Liver (tissue), 3 donors: ENCODE measurements at regions not wholly inside any gene's neighbourhood (a gene's known extent, or its start where the extent isn't known, plus 50 kb on each side); places are given as distances from the start of the nearest gene placed in this dataset.

Experiments used
- EGR1 ChIP-seq, 2 donors: IDR thresholded peaks; 2 replicates each; pipeline ENCODE4 v1.6.1; 2016 to 2018; ENCODE audit warnings: antibody characterized with exemption in 2 of 2, low read depth in 2 of 2
- JUND ChIP-seq, 2 donors: IDR thresholded peaks; 2 replicates each; pipeline ENCODE4 v1.6.1; 2016; ENCODE audit warnings: antibody characterized with exemption in 2 of 2
- RAD21 ChIP-seq, 2 donors: IDR thresholded peaks; 2 replicates each; pipeline ENCODE4 v1.6.1; 2016; ENCODE audit warnings: antibody characterized with exemption in 2 of 2, mild to moderate bottlenecking in 2 of 2
- SP1 ChIP-seq: IDR thresholded peaks from 2 replicates; pipeline ENCODE4 v1.6.1; 2018; ENCODE audit warnings: antibody characterized with exemption, mild to moderate bottlenecking
- TAF1 ChIP-seq: conservative IDR thresholded peaks from 2 replicates; pipeline ENCODE4 v1.6.1; 2016; ENCODE audit warnings: antibody characterized with exemption, mild to moderate bottlenecking
- YY1 ChIP-seq: IDR thresholded peaks from 2 replicates; pipeline ENCODE4 v1.6.1; 2016; ENCODE audit warnings: antibody characterized with exemption, mild to moderate bottlenecking
- TF ChIP-seq, protein P1 (sequence below): fragments of 150-350 bp; IDR thresholded peaks from 2 replicates; pipeline ENCODE4 v1.5.1; 2017; ENCODE audit warnings: improper control_type of control experiment, low read depth, low read length; ENCODE audit not compliant: missing input control
- TF ChIP-seq, protein P2 (sequence below): IDR thresholded peaks from 2 replicates; pipeline ENCODE4 v1.6.1; 2016; ENCODE audit warnings: antibody characterized with exemption, mild to moderate bottlenecking
- TF ChIP-seq, protein P3 (sequence below): IDR thresholded peaks from 2 replicates; pipeline ENCODE4 v1.6.1; 2016; ENCODE audit warnings: antibody characterized with exemption
- TF ChIP-seq, protein P4 (sequence below): IDR thresholded peaks from 2 replicates; pipeline ENCODE4 v1.6.1; 2016; ENCODE audit warnings: antibody characterized with exemption
- TF ChIP-seq, protein P5 (sequence below): IDR thresholded peaks from 2 replicates; pipeline ENCODE4 v1.6.1; 2016; ENCODE audit warnings: antibody characterized with exemption
- donor health status: healthy.
- donor health status: healthy.

DNA sequence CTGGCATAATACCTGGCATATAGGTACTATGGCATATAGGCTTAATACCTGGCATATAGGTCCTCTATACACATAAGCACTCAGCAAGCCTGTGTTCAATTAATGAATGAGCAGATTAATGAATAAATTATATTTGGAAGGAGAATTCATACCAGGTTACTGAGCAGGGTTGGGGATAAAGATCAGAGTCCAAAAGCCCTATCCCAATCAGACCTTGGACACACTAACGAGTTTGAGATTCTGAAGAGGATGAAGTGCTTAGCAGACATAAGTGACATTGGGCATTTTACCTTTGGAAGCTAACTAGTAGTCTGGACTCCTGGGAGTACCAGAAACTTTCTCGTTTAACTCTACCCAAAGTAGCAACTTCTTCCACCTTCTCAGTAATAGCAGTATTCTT is 63.3 kb upstream of the ARHGAP29 start:
- TF ChIP-seq, protein P1, sequence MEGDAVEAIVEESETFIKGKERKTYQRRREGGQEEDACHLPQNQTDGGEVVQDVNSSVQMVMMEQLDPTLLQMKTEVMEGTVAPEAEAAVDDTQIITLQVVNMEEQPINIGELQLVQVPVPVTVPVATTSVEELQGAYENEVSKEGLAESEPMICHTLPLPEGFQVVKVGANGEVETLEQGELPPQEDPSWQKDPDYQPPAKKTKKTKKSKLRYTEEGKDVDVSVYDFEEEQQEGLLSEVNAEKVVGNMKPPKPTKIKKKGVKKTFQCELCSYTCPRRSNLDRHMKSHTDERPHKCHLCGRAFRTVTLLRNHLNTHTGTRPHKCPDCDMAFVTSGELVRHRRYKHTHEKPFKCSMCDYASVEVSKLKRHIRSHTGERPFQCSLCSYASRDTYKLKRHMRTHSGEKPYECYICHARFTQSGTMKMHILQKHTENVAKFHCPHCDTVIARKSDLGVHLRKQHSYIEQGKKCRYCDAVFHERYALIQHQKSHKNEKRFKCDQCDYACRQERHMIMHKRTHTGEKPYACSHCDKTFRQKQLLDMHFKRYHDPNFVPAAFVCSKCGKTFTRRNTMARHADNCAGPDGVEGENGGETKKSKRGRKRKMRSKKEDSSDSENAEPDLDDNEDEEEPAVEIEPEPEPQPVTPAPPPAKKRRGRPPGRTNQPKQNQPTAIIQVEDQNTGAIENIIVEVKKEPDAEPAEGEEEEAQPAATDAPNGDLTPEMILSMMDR: no peak
- TF ChIP-seq, protein P2, sequence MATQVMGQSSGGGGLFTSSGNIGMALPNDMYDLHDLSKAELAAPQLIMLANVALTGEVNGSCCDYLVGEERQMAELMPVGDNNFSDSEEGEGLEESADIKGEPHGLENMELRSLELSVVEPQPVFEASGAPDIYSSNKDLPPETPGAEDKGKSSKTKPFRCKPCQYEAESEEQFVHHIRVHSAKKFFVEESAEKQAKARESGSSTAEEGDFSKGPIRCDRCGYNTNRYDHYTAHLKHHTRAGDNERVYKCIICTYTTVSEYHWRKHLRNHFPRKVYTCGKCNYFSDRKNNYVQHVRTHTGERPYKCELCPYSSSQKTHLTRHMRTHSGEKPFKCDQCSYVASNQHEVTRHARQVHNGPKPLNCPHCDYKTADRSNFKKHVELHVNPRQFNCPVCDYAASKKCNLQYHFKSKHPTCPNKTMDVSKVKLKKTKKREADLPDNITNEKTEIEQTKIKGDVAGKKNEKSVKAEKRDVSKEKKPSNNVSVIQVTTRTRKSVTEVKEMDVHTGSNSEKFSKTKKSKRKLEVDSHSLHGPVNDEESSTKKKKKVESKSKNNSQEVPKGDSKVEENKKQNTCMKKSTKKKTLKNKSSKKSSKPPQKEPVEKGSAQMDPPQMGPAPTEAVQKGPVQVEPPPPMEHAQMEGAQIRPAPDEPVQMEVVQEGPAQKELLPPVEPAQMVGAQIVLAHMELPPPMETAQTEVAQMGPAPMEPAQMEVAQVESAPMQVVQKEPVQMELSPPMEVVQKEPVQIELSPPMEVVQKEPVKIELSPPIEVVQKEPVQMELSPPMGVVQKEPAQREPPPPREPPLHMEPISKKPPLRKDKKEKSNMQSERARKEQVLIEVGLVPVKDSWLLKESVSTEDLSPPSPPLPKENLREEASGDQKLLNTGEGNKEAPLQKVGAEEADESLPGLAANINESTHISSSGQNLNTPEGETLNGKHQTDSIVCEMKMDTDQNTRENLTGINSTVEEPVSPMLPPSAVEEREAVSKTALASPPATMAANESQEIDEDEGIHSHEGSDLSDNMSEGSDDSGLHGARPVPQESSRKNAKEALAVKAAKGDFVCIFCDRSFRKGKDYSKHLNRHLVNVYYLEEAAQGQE: no peak
- TF ChIP-seq, protein P3, sequence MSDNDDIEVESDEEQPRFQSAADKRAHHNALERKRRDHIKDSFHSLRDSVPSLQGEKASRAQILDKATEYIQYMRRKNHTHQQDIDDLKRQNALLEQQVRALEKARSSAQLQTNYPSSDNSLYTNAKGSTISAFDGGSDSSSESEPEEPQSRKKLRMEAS: no peak
- no peak for TF ChIP-seq TAF1
- no peak for TF ChIP-seq EGR1 (IDR thresholded peaks at IDR 0.05; ENCODE audit: low read depth in 2 of 2)
- TF ChIP-seq YY1: no peak
- no peak for TF ChIP-seq SP1
- TF ChIP-seq, protein P4, sequence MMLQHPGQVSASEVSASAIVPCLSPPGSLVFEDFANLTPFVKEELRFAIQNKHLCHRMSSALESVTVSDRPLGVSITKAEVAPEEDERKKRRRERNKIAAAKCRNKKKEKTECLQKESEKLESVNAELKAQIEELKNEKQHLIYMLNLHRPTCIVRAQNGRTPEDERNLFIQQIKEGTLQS: no peak
- TF ChIP-seq, protein P5, sequence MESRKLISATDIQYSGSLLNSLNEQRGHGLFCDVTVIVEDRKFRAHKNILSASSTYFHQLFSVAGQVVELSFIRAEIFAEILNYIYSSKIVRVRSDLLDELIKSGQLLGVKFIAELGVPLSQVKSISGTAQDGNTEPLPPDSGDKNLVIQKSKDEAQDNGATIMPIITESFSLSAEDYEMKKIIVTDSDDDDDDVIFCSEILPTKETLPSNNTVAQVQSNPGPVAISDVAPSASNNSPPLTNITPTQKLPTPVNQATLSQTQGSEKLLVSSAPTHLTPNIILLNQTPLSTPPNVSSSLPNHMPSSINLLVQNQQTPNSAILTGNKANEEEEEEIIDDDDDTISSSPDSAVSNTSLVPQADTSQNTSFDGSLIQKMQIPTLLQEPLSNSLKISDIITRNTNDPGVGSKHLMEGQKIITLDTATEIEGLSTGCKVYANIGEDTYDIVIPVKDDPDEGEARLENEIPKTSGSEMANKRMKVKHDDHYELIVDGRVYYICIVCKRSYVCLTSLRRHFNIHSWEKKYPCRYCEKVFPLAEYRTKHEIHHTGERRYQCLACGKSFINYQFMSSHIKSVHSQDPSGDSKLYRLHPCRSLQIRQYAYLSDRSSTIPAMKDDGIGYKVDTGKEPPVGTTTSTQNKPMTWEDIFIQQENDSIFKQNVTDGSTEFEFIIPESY: no peak
- TF ChIP-seq RAD21 (IDR thresholded peaks at IDR 0.05): no peak
- no peak for TF ChIP-seq JUND (IDR thresholded peaks at IDR 0.05)
